NCI-H1105 treated with DMSO at 0.1 percent for 48 hours (cell line): ENCODE measurements at regions not wholly inside any gene's neighbourhood (a gene's known extent, or its start where the extent isn't known, plus 50 kb on each side); places are given as distances from the start of the nearest gene placed in this dataset.

ENCODE experiments used
- DNase-seq: peaks from one replicate; lab custom pipeline; 2025; lab: John Stamatoyannopoulos, UW

GRCh38 chr11:64501500-64502427 is 54.0 kb upstream of the SLC22A11 start:
- DNase-seq: no peak

- DNase-seq: no peak
Measured at GRCh38 chr11:64502634-64503033, 53.1 kb upstream of the SLC22A11 start.

GRCh38 chr11:64503186-64503753 is 52.5 kb upstream of the SLC22A11 start:
- no peak for DNase-seq

- DNase-seq: no peak
Measured at GRCh38 chr11:64504999-64505398, 50.7 kb upstream of the SLC22A11 start.
